Subcutaneous abdominal adipose tissue (tissue), 5 donors: ENCODE measurements at regions not wholly inside any gene's neighbourhood (a gene's known extent, or its start where the extent isn't known, plus 50 kb on each side); places are given as distances from the start of the nearest gene placed in this dataset.
"Not testable (repeated sequence)": the region's sequence is repeated elsewhere in the genome, so short reads cannot be mapped to it uniquely, and the experiment has no call there.

Experiments
- H3K27ac ChIP-seq: one replicate; pipeline ENCODE4 v1.7.0; 2013; ENCODE audit warnings: low read depth, mild to moderate bottlenecking, inconsistent platforms, low read length, moderate library complexity
- H3K27me3 ChIP-seq, 5 donors: one replicate each; pipeline ENCODE4 v1.7.0; 2013; ENCODE audit warnings: low read length in 5 of 5, inconsistent platforms in 1 of 5; ENCODE audit not compliant: control insufficient read depth in 5 of 5, insufficient read depth in 4 of 5
- H3K36me3 ChIP-seq, 5 donors: one replicate each; pipeline ENCODE4 v1.7.0; 2013; ENCODE audit warnings: low read length in 5 of 5; ENCODE audit not compliant: control insufficient read depth in 5 of 5, insufficient read depth in 5 of 5
- H3K4me1 ChIP-seq, 5 donors: one replicate each; pipeline ENCODE4 v1.7.0; 2013; ENCODE audit warnings: low read length in 5 of 5, mild to moderate bottlenecking in 3 of 5, moderate library complexity in 1 of 5; ENCODE audit not compliant: control insufficient read depth in 5 of 5, insufficient read depth in 5 of 5
- H3K4me3 ChIP-seq, 5 donors: one replicate each; pipeline ENCODE4 v1.7.0; 2013; ENCODE audit warnings: low read length in 5 of 5, low read depth in 1 of 5
- H3K9ac ChIP-seq, 5 donors: one replicate each; pipeline ENCODE4 v1.7.0; 2013; ENCODE audit warnings: low read length in 5 of 5, mild to moderate bottlenecking in 4 of 5, moderate library complexity in 3 of 5
- H3K9me3 ChIP-seq, 5 donors: one replicate each; pipeline ENCODE4 v1.7.0; 2013; ENCODE audit warnings: low read length in 5 of 5; ENCODE audit not compliant: control insufficient read depth in 5 of 5
- donor health status: healthy.
- donor health status: healthy.
- donor health status: healthy.
- donor health status: healthy.
- donor health status: healthy.

GRCh38 chr9:100775912-100776311 lies 198.0 kb downstream of the CAVIN4 start:
- Histone ChIP-seq H3K9me3 (no peaks in the 10 kb centered on the region), H3K9ac (no peak overlapping the region), H3K36me3 (no peaks in the 10 kb centered on the region), H3K27ac (no peak overlapping the region), H3K4me3 (no peak overlapping the region), H3K27me3 (no peaks in the 10 kb centered on the region), H3K4me1 (no peaks in the 10 kb centered on the region)

GRCh38 chr9:100784755-100785154 lies 206.9 kb downstream of the CAVIN4 start:
- no peak overlapping the region for H3K4me3 ChIP-seq
- H3K9ac ChIP-seq: no peak overlapping the region
- no peak overlapping the region for H3K27ac ChIP-seq
- no peaks in the 10 kb centered on the region for H3K36me3 ChIP-seq
- H3K4me1 ChIP-seq: no peaks in the 10 kb centered on the region
- H3K27me3 ChIP-seq: no peaks in the 10 kb centered on the region
- peaks cover 0 to 2% (median 0%) of the 10 kb centered on the region in 5 donors for H3K9me3 ChIP-seq

DNA sequence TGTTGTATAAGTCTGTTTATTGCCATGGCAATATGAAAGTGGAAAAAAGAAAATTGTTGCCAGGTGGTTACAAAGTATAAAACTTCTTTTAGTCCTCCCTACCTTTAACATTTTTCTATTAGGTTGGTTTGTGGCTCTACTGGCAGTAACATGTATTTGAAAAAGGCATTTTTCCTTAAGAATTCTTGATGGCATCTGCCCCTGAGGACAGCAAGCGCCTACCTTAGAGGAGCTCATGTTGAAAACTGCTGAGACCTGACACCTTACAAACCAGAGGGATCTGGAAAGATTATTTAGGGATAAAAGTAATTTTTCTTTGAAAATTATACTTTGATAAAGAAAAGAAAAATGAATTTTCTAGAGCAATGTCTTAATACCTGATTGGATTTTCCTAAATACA lies 208.1 kb downstream of the CAVIN4 start:
- H3K36me3 ChIP-seq: no peaks in the 10 kb centered on the region
- peaks cover 0 to 2% (median 0%) of the 10 kb centered on the region in 5 donors for H3K9me3 ChIP-seq
- no peak overlapping the region for H3K9ac ChIP-seq
- no peaks in the 10 kb centered on the region for H3K27me3 ChIP-seq
- no peak overlapping the region for H3K27ac ChIP-seq
- no peak overlapping the region for H3K4me3 ChIP-seq
- H3K4me1 ChIP-seq: no peaks in the 10 kb centered on the region

GRCh38 chr9:100794738-100795269 lies 216.9 kb downstream of the CAVIN4 start:
- no peak overlapping the region for H3K4me3 ChIP-seq
- no peaks in the 10 kb centered on the region for H3K9me3 ChIP-seq
- H3K27me3 ChIP-seq: no peaks in the 10 kb centered on the region
- peaks cover 0 to 6% (median 0%) of the 10 kb centered on the region in 5 donors for H3K4me1 ChIP-seq
- H3K9ac ChIP-seq: no peak overlapping the region
- no peaks in the 10 kb centered on the region for H3K36me3 ChIP-seq
- no peak overlapping the region for H3K27ac ChIP-seq

DNA sequence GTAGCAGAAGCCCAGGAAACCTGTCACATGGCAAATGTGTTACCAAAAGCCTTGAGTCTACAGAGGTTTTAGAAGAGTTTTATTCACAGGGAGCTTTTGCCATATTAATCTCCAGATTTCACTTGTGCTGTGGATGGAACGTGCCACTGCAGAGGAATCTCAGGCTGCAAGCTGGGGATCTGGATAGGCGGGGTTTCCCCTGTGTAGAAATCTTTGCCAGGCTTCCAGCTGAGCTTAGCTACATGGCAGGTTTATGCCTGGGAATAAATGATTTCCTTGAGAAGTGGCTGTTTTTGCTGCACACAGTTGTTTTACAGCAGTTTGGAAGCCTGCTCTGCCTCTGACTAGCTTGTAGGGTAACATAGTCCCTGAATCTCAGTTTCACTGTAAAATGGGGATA lies 224.6 kb upstream of the PLPPR1 start:
- Histone ChIP-seq H3K4me3 (no peak overlapping the region), H3K36me3 (no peaks in the 10 kb centered on the region), H3K9ac (no peak overlapping the region), H3K9me3 (no peaks in the 10 kb centered on the region), H3K27me3 (no peaks in the 10 kb centered on the region), H3K4me1 (peaks cover 0 to 7% (median 3%) of the 10 kb centered on the region in 5 donors), H3K27ac (no peak overlapping the region)

- H3K27me3 ChIP-seq: no peaks in the 10 kb centered on the region
- no peak overlapping the region for H3K4me3 ChIP-seq
- no peaks in the 10 kb centered on the region for H3K36me3 ChIP-seq
- peaks cover 0 to 2% (median 0%) of the 10 kb centered on the region in 5 donors for H3K9me3 ChIP-seq
- no peaks in the 10 kb centered on the region for H3K4me1 ChIP-seq
- no peak overlapping the region for H3K9ac ChIP-seq
- no peak overlapping the region for H3K27ac ChIP-seq
Measured at GRCh38 chr9:100811643-100812042, 216.9 kb upstream of the PLPPR1 start.

DNA sequence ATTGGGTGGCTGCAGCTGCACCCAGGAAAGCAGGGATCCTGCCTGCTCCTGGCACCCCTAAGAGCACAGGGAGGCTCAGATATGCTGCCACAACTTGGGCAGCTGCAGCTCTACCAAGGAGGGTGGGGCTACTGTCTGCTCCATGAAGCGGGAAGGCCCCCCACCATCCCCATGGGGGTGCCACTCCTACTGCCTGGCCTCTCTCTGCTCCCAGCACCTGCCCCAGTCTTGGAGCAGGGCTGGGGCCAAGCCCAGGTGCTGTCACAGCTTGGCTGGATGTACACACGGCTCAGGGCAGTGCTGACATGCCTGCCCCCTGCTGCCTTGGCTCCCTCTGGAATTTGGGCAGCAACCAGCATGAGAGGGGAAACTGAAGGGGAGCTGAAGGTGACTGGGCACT lies 214.7 kb upstream of the PLPPR1 start:
- no peaks in the 10 kb centered on the region for H3K36me3 ChIP-seq
- H3K4me1 ChIP-seq: no peaks in the 10 kb centered on the region
- no peak overlapping the region for H3K4me3 ChIP-seq
- peaks cover 0 to 6% (median 0%) of the 10 kb centered on the region in 5 donors for H3K9me3 ChIP-seq
- no peaks in the 10 kb centered on the region for H3K27me3 ChIP-seq
- no peak overlapping the region for H3K9ac ChIP-seq
- H3K27ac ChIP-seq: no peak overlapping the region

GRCh38 chr9:100819980-100820379 lies 208.5 kb upstream of the PLPPR1 start:
- no peaks in the 10 kb centered on the region for H3K4me1 ChIP-seq
- H3K4me3 ChIP-seq: no peak overlapping the region
- no peaks in the 10 kb centered on the region for H3K36me3 ChIP-seq
- H3K9ac ChIP-seq: no peak overlapping the region
- H3K27me3 ChIP-seq: no peaks in the 10 kb centered on the region
- no peak overlapping the region for H3K27ac ChIP-seq
- peaks cover 0 to 5% (median 0%) of the 10 kb centered on the region in 5 donors for H3K9me3 ChIP-seq

DNA sequence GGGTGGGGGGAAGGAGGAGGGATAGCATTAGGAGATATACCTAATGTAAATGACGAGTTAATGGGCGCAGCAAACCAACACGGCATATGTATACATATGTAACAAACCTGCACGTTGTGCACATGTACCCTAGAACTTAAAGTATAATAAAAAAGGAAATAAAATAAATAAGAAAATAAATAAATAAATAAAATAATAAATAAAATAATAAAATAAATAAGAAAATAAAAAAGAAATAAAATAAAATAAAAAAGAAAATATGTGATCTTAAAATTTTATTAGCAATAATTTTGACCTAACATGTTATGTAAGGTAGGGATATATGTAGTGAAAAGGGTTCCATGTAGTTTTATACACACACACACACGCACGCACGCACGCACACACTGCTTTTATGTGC lies 195.5 kb upstream of the PLPPR1 start:
- not testable (repeated sequence) for H3K36me3 ChIP-seq, H3K4me1 ChIP-seq, H3K27me3 ChIP-seq, H3K9me3 ChIP-seq, H3K4me3 ChIP-seq, H3K27ac ChIP-seq, H3K9ac ChIP-seq

DNA sequence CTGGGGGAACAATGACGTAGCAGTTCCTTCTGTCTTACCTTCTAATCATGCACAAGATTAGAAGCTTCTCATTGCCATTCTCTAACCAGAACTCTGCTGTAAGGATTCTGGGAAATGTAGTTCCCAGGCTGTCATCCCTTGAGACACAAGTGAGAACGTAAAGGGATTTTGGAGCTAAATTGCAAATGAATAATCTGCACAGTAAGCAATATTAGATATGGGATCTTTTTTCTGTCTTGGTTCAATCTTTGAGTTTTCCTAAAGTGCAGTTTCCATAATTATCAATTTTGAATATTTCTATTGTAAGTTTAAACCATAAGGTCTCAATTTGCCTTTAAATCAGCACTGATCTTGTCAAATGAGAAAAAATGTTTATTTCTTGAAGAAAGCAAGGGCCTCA lies 189.7 kb upstream of the PLPPR1 start:
- H3K4me1 ChIP-seq: no peaks in the 10 kb centered on the region
- H3K36me3 ChIP-seq: no peaks in the 10 kb centered on the region
- H3K9me3 ChIP-seq: no peaks in the 10 kb centered on the region

DNA sequence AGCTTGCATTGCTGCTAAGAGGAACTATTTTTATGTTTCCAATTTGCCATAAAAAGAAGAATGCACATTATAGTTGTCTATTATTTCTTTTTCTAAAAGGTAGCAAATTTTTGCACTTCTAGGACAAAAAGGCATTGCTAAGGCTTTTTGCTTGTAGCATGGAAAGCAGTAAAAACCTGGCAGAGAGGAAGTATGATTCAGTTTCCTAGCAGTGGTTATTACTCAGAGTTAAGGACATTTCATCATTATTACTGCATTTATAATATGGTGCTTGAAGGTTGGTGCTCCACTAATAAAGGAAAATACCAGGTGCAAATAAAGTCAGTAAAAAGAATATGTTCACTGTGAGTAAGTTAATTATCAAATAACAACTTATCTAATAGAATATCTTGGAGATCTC lies 179.8 kb upstream of the PLPPR1 start:
- no peaks in the 10 kb centered on the region for H3K27me3 ChIP-seq
- H3K27ac ChIP-seq: no peak overlapping the region
- H3K4me3 ChIP-seq: no peak overlapping the region
- no peaks in the 10 kb centered on the region for H3K9me3 ChIP-seq
- peaks cover 0 to 2% (median 0%) of the 10 kb centered on the region in 5 donors for H3K4me1 ChIP-seq
- H3K9ac ChIP-seq: no peak overlapping the region
- H3K36me3 ChIP-seq: no peaks in the 10 kb centered on the region

More for the DNA sequence above, 189.7 kb upstream of the PLPPR1 start:
- Histone ChIP-seq H3K4me3 (no peak overlapping the region), H3K9ac (no peak overlapping the region), H3K27ac (no peak overlapping the region), H3K27me3 (no peaks in the 10 kb centered on the region)
